Adrenal gland (tissue), 9 donors: ENCODE measurements at regions not wholly inside any gene's neighbourhood (a gene's known extent, or its start where the extent isn't known, plus 50 kb on each side); places are given as distances from the start of the nearest gene placed in this dataset.

Experiments
- DNase-seq, 7 donors: peaks; one replicate each; pipeline ENCODE4 v3.0.0-alpha.2; 2019 to 2020
- H3K27ac ChIP-seq, 5 donors: fragments of 200-600 bp; sonication (generic) in 4 of 5; 1 replicate in 3 of 5; 2 replicates in 2 of 5; pipeline versions ENCODE4 v1.5.1 to v1.8.0; 2016 to 2020; ENCODE audit warnings: mild to moderate bottlenecking in 1 of 5
- H3K27me3 ChIP-seq: fragments of 200-600 bp; 2 replicates; pipeline ENCODE4 v1.8.0; 2021
- H3K36me3 ChIP-seq, 2 donors: fragments of 200-600 bp; replicated peaks in 1 of 2; 1 replicate in 1 of 2; 2 replicates in 1 of 2; pipeline versions ENCODE4 v1.5.1 to v1.8.0; 2018 to 2022
- H3K4me1 ChIP-seq, 2 donors: fragments of 200-600 bp; replicated peaks in 1 of 2; 1 replicate in 1 of 2; 2 replicates in 1 of 2; pipeline versions ENCODE4 v1.5.1 to v1.8.0; 2018 to 2021
- H3K4me3 ChIP-seq, 4 donors: fragments of 200-600 bp; sonication (generic) in 3 of 4; one replicate each; pipeline ENCODE4 v1.5.1; 2016 to 2018
- H3K9me3 ChIP-seq, 3 donors: fragments of 200-600 bp; sonication (generic) in 1 of 3; replicated peaks in 1 of 3; 1 replicate in 2 of 3; 2 replicates in 1 of 3; pipeline versions ENCODE4 v1.5.1 to v1.8.0; 2016 to 2021
- POLR2A ChIP-seq, 2 donors: fragments of 450-650 bp; IDR thresholded peaks; one replicate each; pipeline ENCODE4 v1.6.1; 2017; ENCODE audit warnings: antibody characterized with exemption in 2 of 2, mild to moderate bottlenecking in 2 of 2, moderate library complexity in 1 of 2
- WGBS, 4 donors: extraction: QIAGEN DNeasy Blood & Tissue Kit in 2 of 4; methylation state at CpG; one replicate each; pipeline versions ENCODE4 v1.1.5 to v1.1.7; 2013 to 2017; 5-methylcytosine and 5-hydroxymethylcytosine counted together
- intact Hi-C, 2 donors: fragments of 100-400 bp; cut with DNase I; formaldehyde crosslinking; loops; one replicate each; pipeline versions ENCODE4 v1.14.1 to v1.15.0; 2022 to 2023
- TF ChIP-seq, protein P1 (sequence below), 6 experiments: fragments of 450-650 bp in 4 of 6; fragments of 200-600 bp in 2 of 6; sonication (generic) in 1 of 6; IDR thresholded peaks; 1 replicate in 5 of 6; 2 replicates in 1 of 6; pipeline versions ENCODE4 v1.5.1 to v1.8.0; 2016 to 2021; ENCODE audit warnings: antibody characterized with exemption in 6 of 6, mild to moderate bottlenecking in 2 of 6, moderate library complexity in 1 of 6
- donor health status: healthy with polysubstance abuse.
- donor health status: Bipolar disorder and iron deficiency.
- donor health status: DM: yes; HTN: yes; CAD: no.
- donor health status: DM: no; HTN: no; CAD: no.
- donor health status: DM: no; HTN: no; CAD: no.

DNA sequence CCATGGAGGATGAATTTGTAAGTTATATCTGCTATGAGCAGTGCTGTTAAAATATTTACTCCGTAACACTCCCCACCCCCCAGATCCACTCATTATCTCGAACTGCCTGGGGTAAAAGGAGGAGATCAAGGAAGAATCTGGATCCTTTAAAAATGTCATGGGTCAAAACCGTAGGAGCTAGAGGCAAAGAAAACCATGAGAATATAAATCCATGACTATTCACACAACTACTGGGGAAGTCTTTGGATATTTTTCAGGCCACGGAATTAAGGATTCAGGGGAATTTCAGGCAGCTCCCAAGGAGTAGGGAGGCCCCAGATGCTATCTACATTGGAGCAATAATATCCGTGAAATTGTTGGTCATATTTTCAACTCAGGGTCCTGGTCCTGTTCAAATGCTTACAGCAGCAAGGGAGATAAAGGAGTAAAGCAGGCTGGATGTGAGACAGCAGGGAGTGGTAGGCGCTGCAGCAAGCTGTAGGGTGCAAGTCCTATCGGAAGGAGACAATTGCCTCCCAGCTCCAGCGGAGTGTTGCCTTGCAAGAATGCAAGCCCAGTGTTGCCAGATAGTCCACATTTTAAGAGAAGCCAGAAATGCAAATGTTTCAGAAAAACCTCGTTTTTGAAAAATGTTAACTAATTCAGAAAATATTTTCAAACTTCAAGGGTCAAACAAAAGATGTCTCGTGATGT, 116.2 kb upstream of the KIT start:
- Histone ChIP-seq H3K27ac (no peak overlapping the region), H3K4me1 (no peaks in the 10 kb centered on the region), H3K27me3 (no peaks in the 10 kb centered on the region), H3K9me3 (no peaks in the 10 kb centered on the region), H3K4me3 (no peak overlapping the region), H3K36me3 (no peaks in the 10 kb centered on the region)
- WGBS, 4 donors: 77 to 83% (median 81%) methylated on average over 10 of the region's 10 CpGs
- DNase-seq: no peak
- intact Hi-C loops: no loop called here
- no peak for TF ChIP-seq POLR2A (IDR thresholded peaks at IDR 0.05)
- TF ChIP-seq, protein P1, sequence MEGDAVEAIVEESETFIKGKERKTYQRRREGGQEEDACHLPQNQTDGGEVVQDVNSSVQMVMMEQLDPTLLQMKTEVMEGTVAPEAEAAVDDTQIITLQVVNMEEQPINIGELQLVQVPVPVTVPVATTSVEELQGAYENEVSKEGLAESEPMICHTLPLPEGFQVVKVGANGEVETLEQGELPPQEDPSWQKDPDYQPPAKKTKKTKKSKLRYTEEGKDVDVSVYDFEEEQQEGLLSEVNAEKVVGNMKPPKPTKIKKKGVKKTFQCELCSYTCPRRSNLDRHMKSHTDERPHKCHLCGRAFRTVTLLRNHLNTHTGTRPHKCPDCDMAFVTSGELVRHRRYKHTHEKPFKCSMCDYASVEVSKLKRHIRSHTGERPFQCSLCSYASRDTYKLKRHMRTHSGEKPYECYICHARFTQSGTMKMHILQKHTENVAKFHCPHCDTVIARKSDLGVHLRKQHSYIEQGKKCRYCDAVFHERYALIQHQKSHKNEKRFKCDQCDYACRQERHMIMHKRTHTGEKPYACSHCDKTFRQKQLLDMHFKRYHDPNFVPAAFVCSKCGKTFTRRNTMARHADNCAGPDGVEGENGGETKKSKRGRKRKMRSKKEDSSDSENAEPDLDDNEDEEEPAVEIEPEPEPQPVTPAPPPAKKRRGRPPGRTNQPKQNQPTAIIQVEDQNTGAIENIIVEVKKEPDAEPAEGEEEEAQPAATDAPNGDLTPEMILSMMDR (IDR thresholded peaks at IDR 0.05): no peak

DNA sequence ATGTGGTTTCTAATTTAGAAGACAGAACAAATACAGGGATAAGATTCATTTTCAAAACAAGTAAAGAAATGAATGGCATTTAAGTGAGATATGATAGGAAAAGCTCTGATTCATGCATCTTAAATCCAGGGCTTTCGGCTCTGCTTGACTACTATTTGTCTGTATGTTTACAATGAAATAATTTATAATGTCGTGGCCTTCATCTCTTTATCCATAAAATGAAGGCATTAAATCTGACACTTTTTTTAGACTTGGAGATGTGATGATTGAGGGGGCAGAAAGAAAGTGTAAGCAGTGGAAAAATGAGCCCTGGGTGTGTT, 115.7 kb upstream of the KIT start:
- Histone ChIP-seq H3K36me3 (no peaks in the 10 kb centered on the region), H3K27me3 (no peaks in the 10 kb centered on the region), H3K27ac (no peak overlapping the region), H3K4me3 (no peak overlapping the region), H3K9me3 (no peaks in the 10 kb centered on the region), H3K4me1 (no peaks in the 10 kb centered on the region)
- TF ChIP-seq POLR2A (IDR thresholded peaks at IDR 0.05): no peak
- TF ChIP-seq, protein P1 (IDR thresholded peaks at IDR 0.05): no peak
- DNase-seq: no peak
- 49 to 84% (median 67%) methylated on average over 2 of the region's 2 CpGs for WGBS, 4 donors
- intact Hi-C loops: no loop called here

DNA sequence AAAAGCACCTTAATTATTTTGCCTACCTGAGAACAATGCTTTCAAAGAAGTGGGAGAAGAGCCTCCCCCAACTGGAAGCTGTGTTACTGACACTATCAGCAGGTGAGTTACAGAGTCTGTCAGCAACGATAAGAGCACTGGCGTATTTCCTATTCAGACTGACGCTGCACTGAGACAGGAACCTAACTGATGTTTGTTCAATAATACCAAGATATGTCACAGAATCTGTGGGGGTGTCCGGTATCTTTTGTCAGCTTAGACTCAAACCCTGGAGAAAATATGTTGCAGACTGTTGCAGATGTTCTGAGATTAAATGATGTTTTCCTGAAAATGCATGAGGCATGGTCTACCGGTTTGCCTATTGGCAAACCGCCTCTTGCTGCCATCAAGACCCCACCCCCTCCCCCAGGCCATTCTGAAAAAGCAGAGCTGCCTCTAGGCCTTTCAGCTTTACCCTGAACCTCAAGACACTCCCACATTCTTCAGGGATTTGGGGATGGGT, 115.2 kb upstream of the KIT start:
- 72 to 88% (median 78%) methylated on average over 6 of the region's 6 CpGs for WGBS, 4 donors
- peaks cover 2 to 4% of the 10 kb centered on the region in 2 donors for H3K4me1 ChIP-seq

DNA sequence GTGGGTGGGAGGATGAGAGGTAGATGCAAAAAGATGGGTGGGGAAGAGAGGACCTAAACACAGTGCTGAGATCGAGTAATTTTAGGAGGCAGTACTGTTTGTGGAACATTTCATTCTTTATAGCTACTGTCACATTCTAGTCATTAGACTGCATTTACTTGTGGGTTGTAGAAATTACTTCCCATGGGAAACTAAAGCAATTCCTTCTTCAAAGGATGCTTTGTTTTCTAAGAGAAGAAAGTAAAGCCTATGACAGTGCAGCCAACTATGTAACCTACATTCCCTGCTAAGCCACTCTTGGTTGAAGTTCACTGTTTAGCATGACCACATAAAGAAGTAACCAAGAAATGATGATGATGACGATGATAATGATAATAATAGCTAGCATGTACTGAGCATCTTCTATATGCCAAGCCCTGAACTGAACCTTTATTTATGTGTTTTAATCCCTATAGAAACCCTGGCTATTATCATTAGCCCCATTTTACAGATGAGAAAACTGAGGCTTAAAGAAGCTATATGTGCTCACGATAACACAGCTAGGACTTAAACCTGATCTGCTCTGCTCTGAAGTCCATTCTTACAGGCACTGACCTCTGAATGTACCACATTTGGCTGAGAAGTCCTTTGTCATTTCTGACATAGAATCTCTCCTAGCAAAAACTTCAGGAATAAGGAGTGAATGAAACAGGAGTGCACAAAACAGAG, 114.5 kb upstream of the KIT start:
- intact Hi-C loops: no loop called here
- WGBS, 4 donors: 76 to 93% (median 87%) methylated on average over 3 of the region's 3 CpGs
- no peak overlapping the region for H3K27ac ChIP-seq

More for the DNA sequence above, 115.2 kb upstream of the KIT start:
- no peak for DNase-seq
- intact Hi-C loops: no loop called here
- Histone ChIP-seq H3K9me3 (no peaks in the 10 kb centered on the region), H3K36me3 (no peaks in the 10 kb centered on the region), H3K27me3 (no peaks in the 10 kb centered on the region), H3K27ac (no peak overlapping the region), H3K4me3 (no peak overlapping the region)
- TF ChIP-seq, protein P1 (IDR thresholded peaks at IDR 0.05): no peak
- no peak for TF ChIP-seq POLR2A (IDR thresholded peaks at IDR 0.05)

More for the DNA sequence above, 114.5 kb upstream of the KIT start:
- DNase-seq: no peak
- Histone ChIP-seq H3K4me1 (peaks cover 2 to 6% of the 10 kb centered on the region in 2 donors), H3K4me3 (no peak overlapping the region), H3K27me3 (no peaks in the 10 kb centered on the region), H3K9me3 (no peaks in the 10 kb centered on the region), H3K36me3 (no peaks in the 10 kb centered on the region)
- TF ChIP-seq, protein P1 (IDR thresholded peaks at IDR 0.05): no peak
- no peak for TF ChIP-seq POLR2A (IDR thresholded peaks at IDR 0.05)
